Muscle of leg (tissue), 3 donors: ENCODE measurements at regions not wholly inside any gene's neighbourhood (a gene's known extent, or its start where the extent isn't known, plus 50 kb on each side); places are given as distances from the start of the nearest gene placed in this dataset.

Experiments used
- DNase-seq: peaks from one replicate; pipeline ENCODE4 v3.0.0; 2013
- H3K27ac ChIP-seq: one replicate; pipeline ENCODE4 v1.5.1; 2013; ENCODE audit warnings: mild to moderate bottlenecking, low read length, control low read depth
- H3K27me3 ChIP-seq: one replicate; pipeline ENCODE4 v1.6.1; 2013; ENCODE audit warnings: low read length; ENCODE audit not compliant: control insufficient read depth, insufficient read depth
- H3K36me3 ChIP-seq: one replicate; pipeline ENCODE4 v1.6.1; 2013; ENCODE audit warnings: low read length; ENCODE audit not compliant: control insufficient read depth, insufficient read depth
- H3K4me1 ChIP-seq: one replicate; pipeline ENCODE4 v1.6.1; 2013; ENCODE audit warnings: low read length; ENCODE audit not compliant: control insufficient read depth, insufficient read depth
- H3K4me3 ChIP-seq: one replicate; pipeline ENCODE4 v1.5.1; 2013; ENCODE audit warnings: low read length, control low read depth
- H3K9me3 ChIP-seq: replicated peaks from 2 replicates; pipeline ENCODE4 v1.6.1; 2013; ENCODE audit warnings: low read depth, low read length; ENCODE audit not compliant: control insufficient read depth
- WGBS: methylation state at CpG from one replicate; pipeline ENCODE4 v1.1.5; 2013; ENCODE audit warnings: missing lambda C conversion rate; ENCODE audit not compliant: insufficient coverage; 5-methylcytosine and 5-hydroxymethylcytosine counted together

DNA sequence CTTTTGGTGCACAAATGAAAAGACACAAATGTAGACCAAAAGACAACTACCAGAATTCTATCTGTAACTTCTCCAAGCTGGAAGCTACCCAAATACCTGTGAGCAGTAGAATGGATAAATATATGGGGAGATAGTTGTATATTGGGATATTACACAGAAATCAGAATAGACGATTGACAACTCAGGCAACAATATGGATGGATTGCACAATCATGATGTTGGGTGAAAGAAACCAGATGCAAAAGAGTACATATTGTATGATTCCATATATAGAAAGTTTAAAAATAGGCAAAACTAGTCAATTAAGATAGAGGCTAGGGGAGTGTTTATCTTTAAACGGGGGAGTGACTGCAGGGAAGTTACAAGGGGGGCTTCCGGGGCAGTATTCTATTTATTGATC lies 77.5 kb upstream of the NKD1 start:
- WGBS = 40% methylated on average over 2 of the region's 3 CpGs
- Histone ChIP-seq H3K4me1 (peaks cover 34% of the 10 kb centered on the region), H3K27ac (peak overlapping the region; percentile 29), H3K27me3 (peaks cover 35% of the 10 kb centered on the region), H3K36me3 (no peaks in the 10 kb centered on the region), H3K4me3 (no peak overlapping the region), H3K9me3 (no peaks in the 10 kb centered on the region)
- no peak for DNase-seq

DNA sequence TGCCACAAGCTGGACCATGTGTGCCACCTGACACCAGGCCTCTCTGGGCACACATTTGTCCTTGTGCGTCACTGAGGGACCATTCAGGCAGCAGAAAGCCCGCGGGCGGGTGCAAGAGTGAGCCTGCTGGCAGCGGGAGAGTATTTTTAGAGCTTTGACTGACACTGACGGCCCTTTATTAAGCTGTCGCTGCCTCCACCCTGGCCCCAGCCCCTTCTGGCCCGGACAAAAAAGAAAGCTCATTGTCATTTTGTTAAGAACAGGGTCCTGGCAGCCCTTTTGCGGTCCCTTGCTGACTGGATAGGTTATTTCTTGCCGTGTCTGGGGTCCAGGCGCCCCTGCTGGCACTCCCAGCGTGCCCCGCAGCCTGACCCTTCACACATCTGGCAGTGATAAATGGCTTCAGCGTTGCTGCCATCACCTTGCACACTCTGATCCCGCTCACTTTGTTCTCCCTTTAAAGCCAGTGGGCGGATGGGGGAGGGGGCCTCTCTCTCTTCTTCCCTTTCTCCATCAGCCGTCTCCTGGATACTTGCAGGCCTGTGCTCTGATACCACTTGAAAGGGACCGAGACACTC lies 78.4 kb upstream of the NKD1 start:
- peak; percentile 76 for DNase-seq
- H3K27me3 ChIP-seq = peaks cover 35% of the 10 kb centered on the region
- WGBS = 19% methylated on average over 14 of the region's 18 CpGs

DNA sequence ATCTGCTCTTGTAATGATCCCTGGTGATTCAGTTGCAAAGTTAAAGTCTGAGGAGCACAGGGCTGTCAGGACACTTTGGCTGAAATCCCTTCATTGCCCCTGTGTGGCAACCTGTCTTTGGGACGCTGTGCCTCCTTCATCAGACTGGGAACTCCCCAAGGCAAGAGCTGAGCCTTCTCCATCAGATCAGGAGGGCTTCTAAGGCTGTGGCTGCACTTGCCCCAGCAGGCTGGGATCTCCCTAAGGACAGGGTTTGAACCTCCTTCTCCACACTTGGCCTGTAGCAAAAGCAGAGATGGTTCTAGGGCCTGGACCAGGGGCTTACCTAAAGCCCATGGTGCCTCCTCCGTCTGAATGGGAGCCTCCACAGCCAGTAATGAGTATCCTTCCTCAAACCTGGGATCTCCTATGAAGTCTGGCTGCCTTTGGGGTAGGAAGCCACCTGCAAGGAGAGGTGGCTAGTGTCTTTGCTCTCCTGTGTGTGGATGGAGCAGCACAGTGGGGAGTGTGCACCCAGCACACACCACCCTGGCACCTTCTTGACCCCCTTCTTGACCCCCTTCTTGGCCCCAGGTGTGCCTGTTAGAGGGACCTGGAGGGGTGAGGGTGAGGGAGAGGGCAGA lies 79.0 kb upstream of the NKD1 start:
- WGBS = 100% methylated on average over 1 of the region's 2 CpGs
- Histone ChIP-seq H3K36me3 (no peaks in the 10 kb centered on the region), H3K27me3 (peaks cover 35% of the 10 kb centered on the region)

More for the DNA sequence above, 78.4 kb upstream of the NKD1 start:
- Histone ChIP-seq H3K4me1 (peaks cover 34% of the 10 kb centered on the region), H3K27ac (peak overlapping the region; percentile 86), H3K4me3 (no peak overlapping the region), H3K36me3 (no peaks in the 10 kb centered on the region), H3K9me3 (no peaks in the 10 kb centered on the region)

DNA sequence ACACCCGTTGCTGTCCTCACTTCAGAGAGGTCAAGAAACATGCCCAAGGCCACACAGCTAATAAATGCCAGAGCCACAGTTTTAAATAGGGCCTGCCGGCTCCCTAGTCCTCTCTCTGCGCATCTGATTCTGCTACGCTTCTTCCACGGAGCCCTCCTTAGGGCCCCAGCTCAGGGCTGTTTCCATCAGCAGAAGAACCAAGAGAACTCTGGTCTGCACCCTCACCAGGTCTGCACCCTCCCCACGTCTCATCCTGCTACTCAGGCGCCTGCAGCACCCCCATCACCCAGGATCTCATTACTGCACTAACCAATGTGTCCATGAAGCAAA lies 79.5 kb upstream of the NKD1 start:
- 33% methylated on average over 5 of the region's 7 CpGs for WGBS
- Histone ChIP-seq H3K36me3 (no peaks in the 10 kb centered on the region), H3K27me3 (peaks cover 35% of the 10 kb centered on the region), H3K4me3 (no peak overlapping the region), H3K27ac (peak overlapping the region; percentile 62), H3K9me3 (no peaks in the 10 kb centered on the region), H3K4me1 (peaks cover 34% of the 10 kb centered on the region)
- DNase-seq = no peak

More for the DNA sequence above, 79.0 kb upstream of the NKD1 start:
- no peak for DNase-seq
- Histone ChIP-seq H3K27ac (peak overlapping the region; percentile 86), H3K4me3 (no peak overlapping the region), H3K9me3 (no peaks in the 10 kb centered on the region), H3K4me1 (peaks cover 34% of the 10 kb centered on the region)

DNA sequence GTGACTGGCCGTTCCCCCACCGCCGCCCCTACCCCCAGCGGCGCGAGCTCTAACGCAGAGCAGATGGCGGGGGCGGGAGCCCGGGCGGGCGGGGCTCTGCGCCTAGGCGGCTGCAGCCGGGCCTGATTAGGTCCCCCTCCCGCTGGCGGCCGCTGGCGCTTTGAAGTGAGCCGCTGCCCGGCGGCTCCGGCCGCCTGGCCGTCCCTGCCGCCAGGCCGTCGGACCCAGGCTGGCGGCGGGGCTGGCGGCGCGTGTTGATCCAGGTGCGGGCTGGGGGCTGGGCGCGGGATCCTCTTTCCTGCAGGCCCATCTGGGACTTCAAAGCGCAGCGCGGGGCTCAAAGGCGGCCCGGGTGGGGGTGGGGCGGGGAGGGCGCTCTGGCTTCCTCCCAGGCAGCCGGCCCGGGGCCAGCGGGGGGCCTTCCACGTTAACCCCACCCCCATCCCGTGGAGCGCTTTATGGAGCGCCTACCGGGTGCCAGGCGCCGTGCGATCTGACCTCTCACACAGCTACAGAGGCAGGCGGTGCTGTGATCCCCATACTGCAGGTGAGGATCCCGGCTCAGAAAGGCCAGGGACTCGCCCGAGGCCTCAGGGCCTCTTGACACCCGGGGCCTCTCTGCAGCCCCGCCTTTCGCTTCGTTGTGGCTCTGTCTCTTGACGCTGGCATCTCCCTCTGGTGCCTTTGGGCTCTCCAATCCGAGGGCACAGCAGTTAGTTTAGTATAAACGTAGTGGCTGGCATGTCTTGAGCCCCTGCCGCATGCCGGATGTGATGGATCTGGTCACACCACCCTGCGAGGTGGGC lies 80.0 kb upstream of the NKD1 start:
- Histone ChIP-seq H3K36me3 (no peaks in the 10 kb centered on the region), H3K4me3 (no peak overlapping the region), H3K9me3 (no peaks in the 10 kb centered on the region), H3K4me1 (peaks cover 29% of the 10 kb centered on the region), H3K27me3 (peaks cover 37% of the 10 kb centered on the region), H3K27ac (peak overlapping the region; percentile 62)
- 4% methylated on average over 55 of the region's 68 CpGs for WGBS
- peak; percentile 49 for DNase-seq

DNA sequence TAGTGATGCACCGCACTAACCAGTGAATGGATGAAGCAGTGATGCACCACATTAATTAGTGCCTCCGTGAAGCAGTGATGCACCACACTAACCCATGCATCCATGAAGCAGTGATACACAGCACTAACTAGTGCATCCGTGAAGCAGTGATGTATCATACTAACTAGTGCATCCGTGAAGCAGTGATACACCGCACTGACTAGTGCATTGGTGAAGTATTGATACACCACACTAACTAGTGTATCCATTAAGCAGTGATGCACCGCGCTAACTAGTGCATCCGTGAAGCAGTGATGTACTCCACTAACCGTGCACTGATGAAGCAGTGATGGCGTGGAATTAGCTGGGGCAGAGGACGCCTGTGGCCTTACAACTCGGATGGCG lies 80.6 kb upstream of the NKD1 start:
- DNase-seq = no peak
- Histone ChIP-seq H3K27me3 (peaks cover 38% of the 10 kb centered on the region), H3K4me1 (peaks cover 27% of the 10 kb centered on the region), H3K4me3 (no peak overlapping the region), H3K27ac (no peak overlapping the region), H3K9me3 (no peaks in the 10 kb centered on the region), H3K36me3 (no peaks in the 10 kb centered on the region)
- 13% methylated on average over 7 of the region's 13 CpGs for WGBS

DNA sequence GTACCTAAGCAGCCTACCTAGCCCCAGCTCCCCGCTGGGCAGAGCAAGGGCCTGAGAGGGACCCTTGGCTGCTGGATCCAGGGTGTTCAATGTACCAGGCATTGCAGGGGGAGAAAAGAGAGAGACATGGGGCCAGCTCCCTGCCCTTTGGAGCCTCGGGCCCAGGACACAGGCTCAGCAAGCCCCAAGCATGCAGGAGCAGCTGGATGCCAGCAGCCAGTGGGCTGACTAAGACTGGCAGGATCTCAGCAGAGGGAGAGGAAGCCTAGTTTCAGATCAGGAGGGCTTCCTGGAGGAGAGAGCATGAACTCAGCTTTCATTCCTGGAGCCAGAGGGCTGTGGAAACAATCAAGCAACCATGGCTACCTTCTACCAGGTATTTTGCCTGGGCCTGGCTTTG lies 82.0 kb upstream of the NKD1 start:
- Histone ChIP-seq H3K4me1 (peaks cover 27% of the 10 kb centered on the region), H3K27me3 (peaks cover 39% of the 10 kb centered on the region), H3K9me3 (no peaks in the 10 kb centered on the region), H3K4me3 (no peak overlapping the region), H3K27ac (no peak overlapping the region), H3K36me3 (no peaks in the 10 kb centered on the region)
- no peak for DNase-seq
- 73% methylated on average over 1 of the region's 2 CpGs for WGBS

DNA sequence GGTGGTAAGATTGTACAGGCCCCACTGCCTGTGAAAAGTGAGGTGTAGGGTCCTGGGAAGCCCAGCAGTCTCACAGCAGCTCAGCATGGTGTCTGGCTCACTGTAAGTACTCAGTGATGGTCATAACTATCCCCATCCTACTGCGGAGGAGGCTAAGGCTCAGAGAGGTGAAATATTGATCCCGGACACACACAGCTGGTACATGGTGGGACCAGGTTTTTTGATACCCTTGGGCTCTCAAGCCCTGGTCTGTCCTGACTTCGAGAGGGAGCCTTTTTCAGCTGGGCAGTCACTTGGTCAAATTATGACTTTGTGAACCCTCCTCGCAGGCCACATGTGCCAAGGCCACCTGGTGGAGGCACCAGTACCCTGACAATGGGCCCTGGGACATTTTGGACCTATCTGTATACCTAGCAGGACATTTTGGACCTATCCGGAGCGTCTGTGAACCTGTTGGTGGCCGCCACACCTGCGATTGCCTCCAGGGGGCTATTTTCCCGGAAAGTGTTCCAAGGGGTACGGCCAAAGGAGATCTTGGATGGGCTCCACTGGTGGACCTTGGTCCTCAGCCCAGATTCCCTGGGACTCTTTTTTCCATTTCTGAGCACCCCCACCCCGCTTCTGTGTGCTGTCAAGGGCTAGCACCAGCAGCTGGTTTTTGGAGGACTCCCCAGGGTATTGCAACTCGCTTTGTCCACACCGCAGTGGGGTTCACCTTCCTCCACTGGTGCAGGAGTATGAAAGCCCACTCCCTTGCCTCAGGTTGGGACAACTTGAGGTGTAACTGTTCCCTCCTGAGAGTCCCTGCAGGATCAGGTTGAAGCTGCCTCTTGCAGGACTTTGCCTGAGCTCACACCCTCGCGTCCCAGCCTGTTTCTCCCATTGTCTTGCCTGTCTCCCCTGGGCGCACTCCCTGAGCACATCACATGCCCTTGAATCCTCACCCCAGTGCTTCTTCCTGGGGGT lies 83.6 kb upstream of the NKD1 start:
- 65% methylated on average over 16 of the region's 16 CpGs for WGBS
- Histone ChIP-seq H3K27me3 (peaks cover 47% of the 10 kb centered on the region), H3K4me1 (peaks cover 20% of the 10 kb centered on the region), H3K36me3 (no peaks in the 10 kb centered on the region), H3K9me3 (no peaks in the 10 kb centered on the region), H3K4me3 (no peak overlapping the region), H3K27ac (no peak overlapping the region)
- DNase-seq = no peak

DNA sequence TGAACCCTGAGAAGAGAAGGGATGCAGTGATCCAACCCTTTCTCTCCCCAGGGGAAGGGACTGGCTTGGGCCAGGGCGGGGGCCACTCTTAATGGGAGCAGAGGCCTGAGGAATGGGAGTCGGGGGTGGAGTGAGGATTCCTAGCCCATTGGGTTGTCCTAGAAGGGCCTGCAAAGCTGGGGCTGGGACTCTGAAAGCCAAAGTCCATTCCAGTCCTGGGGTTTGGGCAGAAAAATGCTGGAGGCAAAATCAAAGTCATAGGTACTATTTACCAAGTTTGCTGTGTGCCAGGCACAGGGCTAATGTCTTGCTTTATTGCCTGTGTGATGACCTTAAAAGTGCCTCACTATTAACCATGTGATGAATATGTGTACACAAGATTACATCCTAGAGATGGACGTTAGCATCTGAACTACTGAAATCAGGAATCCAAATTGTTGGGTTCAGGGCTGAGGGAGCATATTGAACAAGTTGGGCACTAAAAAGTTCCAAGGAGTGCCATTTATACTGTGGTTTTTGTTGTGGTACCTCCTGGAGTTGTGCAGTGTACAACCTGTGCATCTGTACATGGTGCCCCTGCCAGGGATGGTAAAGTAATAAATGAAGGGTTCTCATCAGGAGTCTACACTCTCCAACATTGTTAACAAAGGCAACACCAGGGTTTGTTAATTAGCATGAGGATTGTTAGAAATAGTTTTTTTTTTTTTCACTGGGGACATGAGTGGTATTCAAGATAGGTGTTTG lies 84.4 kb upstream of the NKD1 start:
- Histone ChIP-seq H3K27ac (no peak overlapping the region), H3K9me3 (no peaks in the 10 kb centered on the region), H3K27me3 (peaks cover 43% of the 10 kb centered on the region), H3K4me3 (no peak overlapping the region), H3K36me3 (no peaks in the 10 kb centered on the region), H3K4me1 (peaks cover 12% of the 10 kb centered on the region)
- no peak for DNase-seq
- 22% methylated on average over 3 of the region's 3 CpGs for WGBS
